NCI-H2196 (cell line): ENCODE measurements at regions not wholly inside any gene's neighbourhood (a gene's known extent, or its start where the extent isn't known, plus 50 kb on each side); places are given as distances from the start of the nearest gene placed in this dataset.

Experiments used
- DNase-seq: peaks from one replicate; lab custom pipeline; 2025; ENCODE audit not compliant: unreplicated experiment; lab: John Stamatoyannopoulos, UW

DNA sequence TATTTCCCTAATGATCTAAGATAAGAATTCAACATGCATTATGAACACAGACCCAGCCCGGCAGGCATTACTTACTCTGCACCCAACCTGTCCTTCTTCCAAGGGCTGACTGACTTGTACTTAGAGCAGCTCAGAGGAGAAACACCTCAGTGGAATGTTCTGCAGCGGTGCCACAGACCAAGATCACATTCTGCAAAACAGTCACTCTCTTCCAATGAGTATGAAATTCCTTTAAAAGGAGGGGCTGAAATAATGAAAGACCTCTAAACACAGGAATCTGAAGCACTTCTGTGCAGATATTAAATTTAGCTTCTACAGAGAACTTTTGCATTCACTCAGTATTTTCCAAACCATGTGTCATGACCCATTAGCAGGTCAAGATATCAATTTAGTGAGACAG lies 172.9 kb downstream of the ZDHHC21 start:
- DNase-seq, result no peak

GRCh38 chr9:14517154-14517906 lies 175.9 kb downstream of the ZDHHC21 start:
- DNase-seq, result no peak

- no peak for DNase-seq
Observed at GRCh38 chr9:14516656-14517055, 176.6 kb downstream of the ZDHHC21 start.

GRCh38 chr9:14515571-14516198 lies 177.5 kb downstream of the ZDHHC21 start:
- DNase-seq, result peak; percentile 75

DNA sequence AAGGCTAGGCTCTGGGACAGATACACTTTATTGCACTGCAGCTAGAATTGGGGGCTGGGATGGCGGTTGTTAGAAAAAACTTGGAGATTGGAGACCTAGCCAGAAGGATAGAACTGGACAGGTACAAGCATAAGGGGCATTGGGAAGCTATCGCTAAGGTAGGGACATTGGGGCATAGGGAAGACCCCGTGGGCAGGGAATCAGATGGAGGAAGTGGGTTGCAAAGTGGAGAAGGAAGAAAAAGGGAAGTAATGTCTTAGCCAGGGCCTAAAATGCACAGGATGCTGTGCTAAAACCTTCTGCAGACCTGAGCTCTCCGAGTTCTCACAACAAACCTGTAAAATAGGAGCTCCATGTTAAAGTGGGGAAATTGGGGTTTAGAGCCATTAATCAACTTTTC lies 178.2 kb downstream of the ZDHHC21 start:
- no peak for DNase-seq

- DNase-seq, result no peak
Observed at GRCh38 chr9:14512942-14513341, 180.3 kb downstream of the ZDHHC21 start.

- no peak for DNase-seq
Observed at GRCh38 chr9:14511452-14511851, 181.8 kb downstream of the ZDHHC21 start.

- DNase-seq, result no peak
Observed at GRCh38 chr9:14508884-14509283, 184.3 kb downstream of the ZDHHC21 start.

DNA sequence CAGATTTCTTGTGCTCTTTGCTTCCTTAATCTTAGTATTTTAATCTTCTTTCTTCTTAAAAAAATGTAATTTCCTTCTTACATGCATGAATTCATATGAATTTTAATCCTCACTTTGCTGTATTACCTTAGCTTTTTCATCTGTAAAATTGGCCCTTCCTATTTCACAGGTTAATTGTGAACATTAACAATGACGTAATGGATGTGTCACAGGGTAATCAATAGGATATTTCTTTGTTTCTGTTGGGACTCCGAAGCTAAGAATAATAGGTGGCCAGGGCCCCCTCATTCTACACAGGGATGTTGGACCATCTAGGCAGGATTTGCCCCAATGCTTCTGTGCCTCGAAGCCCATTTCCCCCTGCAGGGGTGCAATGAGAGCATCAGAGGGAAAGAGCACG lies 187.4 kb upstream of the NFIB start:
- no peak for DNase-seq

DNA sequence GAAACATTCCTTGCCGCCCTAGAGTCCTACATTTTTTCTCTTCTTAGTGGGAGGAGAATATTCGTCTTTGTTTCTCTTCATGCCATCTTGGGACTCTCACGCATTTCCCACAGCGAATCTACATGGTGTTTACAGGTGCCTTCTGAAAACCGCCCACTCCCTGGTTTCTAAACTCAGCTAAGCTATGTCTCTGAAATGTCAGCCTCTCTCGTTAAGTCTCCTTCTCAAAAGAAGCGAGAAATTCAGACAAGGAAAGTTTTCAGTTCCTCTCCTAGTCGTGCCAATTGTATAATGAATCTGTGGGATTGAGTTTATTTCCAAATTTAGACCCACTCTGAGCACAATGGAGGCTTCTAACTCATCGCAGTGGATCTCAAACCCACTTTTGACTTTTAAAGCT lies 186.8 kb upstream of the NFIB start:
- DNase-seq, result no peak

- DNase-seq, result no peak
Observed at GRCh38 chr9:14499976-14500375, 186.0 kb upstream of the NFIB start.

DNA sequence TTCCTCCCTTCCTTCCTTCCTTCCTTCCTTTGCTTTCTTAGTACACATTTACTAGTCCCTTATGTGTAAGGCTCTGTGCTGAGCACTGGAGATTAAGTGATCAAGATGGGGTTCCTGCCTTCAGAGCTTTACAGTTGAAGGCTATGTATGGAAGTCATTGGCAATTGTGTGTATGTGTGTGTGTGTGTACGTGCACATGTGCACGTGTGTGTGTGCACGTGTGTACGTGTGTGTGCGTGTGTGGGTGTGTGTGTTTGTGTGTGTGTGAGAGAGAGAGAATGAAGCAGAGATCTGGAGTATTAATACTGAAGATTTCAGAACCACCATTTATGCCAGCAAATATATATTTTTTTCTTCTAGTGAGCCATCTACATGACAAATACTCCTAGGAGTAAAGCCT lies 184.9 kb upstream of the NFIB start:
- DNase-seq, result no peak

DNA sequence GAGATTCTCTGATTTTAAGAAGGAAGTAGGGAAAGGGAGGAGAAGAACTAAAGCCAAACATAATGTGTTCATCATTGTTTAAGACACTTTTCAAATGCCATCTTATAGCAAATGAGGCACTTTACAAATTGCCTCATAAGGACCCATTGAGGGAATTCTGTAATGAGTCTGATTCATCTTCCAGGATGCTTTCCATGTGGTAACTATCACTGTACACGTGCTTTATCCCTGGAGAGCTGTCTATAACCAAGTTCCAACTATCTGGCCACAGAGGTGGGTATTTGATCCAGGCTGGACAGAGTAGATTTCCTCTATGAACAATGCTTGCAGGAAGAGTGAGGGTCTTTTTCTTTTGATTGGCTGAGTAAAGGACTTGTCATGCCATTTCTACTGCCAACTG lies 183.5 kb upstream of the NFIB start:
- no peak for DNase-seq

GRCh38 chr9:14488421-14489190 lies 174.7 kb upstream of the NFIB start:
- DNase-seq, result no peak

DNA sequence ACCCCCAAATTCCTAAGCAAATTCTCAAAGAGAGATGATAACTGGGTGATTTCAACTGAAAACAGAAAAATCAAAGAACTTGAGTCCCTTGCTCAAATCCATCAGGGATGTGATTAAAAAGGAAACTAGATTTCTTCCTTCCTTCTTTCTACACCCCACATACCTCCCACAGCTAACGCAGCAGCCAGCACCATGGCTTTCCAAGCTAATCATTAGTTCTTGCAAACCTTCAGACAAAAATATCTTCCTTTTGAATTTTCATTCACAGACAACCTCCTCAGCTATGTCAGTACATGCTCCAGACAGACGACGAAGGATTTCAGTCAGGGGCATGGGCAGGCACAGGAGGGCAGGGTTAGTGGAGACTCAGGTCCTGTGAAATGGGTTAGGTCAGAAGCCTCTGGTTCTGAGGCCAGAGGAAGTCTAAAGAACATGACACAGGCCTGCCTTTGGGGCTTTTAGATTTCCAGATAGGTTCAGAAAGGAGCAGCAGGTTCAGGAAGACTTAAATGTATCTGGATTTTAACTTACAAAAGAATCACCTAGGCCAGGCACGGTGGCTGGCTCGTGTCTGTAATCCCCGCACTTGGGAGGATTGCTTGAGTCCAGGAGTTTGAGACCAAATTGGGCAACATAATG lies 173.7 kb upstream of the NFIB start:
- DNase-seq, result no peak

DNA sequence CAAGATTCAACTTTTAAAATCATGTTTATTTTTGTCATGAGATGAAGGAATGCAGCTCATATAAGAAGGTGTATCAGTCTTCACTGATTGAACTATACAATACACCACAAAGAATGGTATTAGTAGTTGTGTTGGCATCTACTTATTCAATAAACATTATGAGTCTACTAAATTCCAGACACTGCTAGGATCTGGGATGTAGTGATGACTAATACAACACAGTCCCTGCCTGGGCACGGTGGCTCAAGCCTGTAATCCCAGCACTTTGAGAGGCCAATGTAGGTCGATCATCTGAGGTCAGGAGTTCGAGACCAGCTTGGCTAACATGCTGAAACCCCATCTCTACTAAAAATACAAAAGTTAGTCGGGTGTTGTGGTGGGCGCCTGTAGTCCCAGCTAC lies 171.4 kb upstream of the NFIB start:
- no peak for DNase-seq

DNA sequence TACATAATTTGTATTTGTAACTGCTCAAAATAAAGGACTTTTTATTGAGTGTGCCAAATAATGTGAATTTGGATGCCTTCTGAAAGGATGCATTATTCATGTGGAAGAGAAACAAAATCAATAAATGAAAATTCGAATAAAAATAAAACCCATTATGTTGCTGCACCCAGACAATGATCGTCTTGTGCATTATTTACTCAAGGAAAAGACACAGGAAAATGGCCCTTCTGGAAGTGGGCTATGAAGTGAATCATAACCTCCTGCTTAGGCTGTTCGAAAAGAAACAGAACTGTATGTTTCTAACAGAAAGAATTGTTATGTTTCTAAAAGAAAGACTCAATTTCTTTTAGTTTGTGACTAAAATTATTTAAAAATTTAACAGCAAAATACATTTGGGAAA lies 168.9 kb upstream of the NFIB start:
- no peak for DNase-seq

- no peak for DNase-seq
Observed at GRCh38 chr9:14480526-14480925, 166.6 kb upstream of the NFIB start.

DNA sequence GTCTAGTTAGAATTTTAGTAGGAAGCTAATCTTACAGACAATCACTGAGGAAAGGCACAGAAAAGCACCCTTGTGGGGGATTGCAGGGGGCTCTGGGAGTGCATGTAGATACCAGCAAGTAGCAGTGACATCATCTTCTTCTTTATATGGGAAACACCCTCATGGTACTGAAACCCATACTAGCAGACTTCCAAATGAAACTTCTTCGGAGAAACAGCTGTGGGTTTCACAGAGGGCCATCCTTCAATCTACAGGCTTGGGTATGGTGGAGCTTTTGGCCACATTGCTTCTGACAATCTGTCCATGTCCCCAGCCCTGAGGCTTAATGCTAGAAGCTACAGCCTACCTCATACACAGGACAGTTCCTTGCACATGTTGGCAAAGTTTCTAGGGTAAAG lies 165.2 kb upstream of the NFIB start:
- no peak for DNase-seq

DNA sequence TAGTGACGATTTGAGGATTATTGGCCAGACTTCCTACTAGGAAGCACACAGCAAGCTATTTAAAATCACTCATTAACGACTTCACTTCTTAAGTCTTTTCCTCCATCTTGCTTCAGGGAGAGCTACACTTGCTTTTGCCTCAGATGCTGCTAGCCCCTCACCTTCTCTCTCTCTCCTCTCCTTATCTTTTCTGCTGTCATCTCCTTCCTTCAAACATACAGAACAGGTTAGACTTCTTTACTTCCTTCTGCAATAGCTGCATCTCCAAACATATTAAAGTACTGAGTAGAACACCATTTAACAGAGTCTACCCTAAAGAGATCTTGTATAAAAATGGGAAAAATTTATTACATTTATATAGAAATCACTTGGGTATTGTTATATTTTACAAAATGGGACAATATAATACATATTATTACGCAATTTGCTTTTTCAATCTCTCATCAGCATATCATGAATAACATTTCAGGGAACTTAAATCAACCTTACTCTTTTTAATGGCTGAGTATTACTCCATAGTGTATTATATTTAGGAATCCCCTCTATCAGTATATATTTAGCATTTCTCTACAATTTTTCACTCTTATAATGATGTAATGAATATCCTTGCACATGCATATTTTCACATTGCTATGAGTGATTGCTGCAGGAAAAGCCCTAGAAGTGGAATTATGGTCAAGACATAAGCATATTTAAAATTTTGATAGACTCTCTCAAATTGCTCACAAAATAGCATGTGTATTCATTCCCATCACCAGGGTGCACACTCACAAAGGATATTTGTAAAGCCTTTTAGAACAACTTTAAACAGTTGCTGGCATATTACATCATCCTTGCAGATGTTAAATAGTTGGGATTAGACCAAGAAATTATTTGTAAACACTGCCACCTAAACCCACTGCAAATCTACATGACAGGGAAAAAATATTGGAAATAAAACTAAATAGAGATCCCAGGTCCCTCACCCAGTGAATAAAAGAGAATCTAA lies 164.5 kb upstream of the NFIB start:
- no peak for DNase-seq

- no peak for DNase-seq
Observed at GRCh38 chr9:14471041-14471440, 157.1 kb upstream of the NFIB start.
